HG02885 (cell line): ENCODE measurements at regions not wholly inside any gene's neighbourhood (a gene's known extent, or its start where the extent isn't known, plus 50 kb on each side); places are given as distances from the start of the nearest gene placed in this dataset.

ENCODE experiments used
- ATAC-seq: cut with Tn5 transposase; IDR thresholded peaks from one replicate; pipeline ENCODE4 v1.9.1; 2021; ENCODE audit warnings: mild to moderate bottlenecking; ENCODE audit not compliant: unreplicated experiment, poor library complexity

DNA sequence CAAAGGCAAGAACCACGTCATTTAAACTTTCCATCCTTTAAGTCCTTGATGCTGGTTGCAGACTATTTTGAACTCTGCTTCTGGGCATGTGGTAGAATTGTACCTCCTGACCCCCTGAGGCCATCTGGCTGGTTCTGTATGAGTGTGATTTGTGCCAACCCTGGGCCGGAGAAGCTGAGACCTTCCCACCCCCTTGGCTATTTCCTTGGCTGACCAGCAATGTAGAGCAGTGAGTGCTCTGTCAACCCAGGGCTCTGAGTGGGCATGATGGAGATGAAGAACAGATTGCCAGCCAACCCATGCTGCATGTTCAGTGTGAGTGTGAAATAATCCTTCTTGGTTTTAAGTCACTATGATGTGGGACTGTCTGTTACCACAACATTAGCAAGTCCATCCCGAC lies 82.1 kb upstream of the RASGRP1 start:
- ATAC-seq = no peak

DNA sequence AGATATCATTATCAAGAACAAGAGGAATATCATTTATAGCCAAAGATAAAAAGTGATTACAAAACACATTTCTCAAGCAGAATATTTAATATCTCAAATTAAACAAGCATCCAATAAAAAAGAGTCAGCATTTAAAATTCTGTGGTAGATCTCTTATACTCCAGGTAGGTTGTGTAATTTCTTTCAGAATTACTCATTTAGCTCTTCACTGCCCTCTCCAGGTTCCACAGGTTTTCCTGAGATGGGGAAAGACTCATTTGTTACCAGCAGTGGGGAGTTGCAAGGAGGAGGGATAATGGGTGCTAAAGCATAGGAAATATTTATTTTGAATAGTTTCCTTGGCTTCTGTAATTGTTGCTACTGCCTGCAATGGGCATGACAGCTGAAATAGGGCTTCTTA lies 83.1 kb upstream of the RASGRP1 start:
- ATAC-seq = no peak

DNA sequence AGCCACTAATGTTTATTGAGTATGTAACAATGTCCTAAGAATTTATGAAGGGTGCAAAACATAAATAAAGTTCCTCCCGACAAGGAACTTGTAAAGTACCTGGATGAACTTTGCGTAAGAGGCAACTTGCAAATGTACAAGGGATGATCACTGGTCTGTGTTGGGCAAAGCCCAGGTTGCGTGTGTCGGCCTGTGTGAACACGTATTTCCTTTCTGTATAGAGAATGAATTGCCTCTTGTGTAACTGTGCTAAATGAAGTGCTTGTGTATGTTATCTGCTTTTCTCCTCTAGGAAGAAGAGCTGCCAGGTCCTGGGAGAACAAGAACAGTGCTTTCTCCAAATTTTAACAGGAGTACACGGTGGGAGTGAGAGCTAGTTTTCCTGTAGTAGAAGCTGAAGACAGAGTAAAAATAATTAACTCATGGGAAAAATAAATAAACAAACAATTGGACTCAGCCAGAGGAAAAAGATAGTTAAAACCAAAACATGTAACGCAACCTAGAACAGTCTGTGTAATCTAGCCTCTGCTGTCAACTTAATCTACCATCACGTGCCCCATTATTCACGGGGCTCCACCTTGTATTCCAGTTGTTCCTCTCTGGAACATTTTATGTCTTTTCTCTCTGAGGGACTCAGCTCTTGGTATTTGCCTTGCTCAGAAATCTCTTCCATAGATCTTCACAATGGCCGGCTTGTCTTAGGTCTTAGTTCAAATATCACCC lies 83.7 kb upstream of the RASGRP1 start:
- no peak for ATAC-seq

DNA sequence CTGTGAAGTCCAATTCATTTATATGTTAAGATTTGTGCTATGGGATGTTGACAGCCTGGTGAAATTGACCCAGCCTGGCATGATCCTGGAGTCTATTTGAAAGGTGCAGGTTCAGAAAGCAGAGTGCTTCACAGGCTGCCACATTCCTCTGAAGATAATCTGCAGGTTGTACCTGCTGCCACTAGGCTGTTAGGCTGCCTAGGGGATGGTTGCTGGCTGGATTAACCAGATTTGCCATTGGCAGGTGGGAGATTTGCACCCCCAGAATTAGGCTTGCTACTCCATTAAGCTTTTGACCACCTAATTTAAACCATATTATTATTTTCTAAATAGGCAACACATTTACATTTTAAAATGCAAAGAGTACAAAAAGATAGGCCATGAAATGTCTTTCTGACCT lies 85.8 kb upstream of the RASGRP1 start:
- ATAC-seq = no peak

DNA sequence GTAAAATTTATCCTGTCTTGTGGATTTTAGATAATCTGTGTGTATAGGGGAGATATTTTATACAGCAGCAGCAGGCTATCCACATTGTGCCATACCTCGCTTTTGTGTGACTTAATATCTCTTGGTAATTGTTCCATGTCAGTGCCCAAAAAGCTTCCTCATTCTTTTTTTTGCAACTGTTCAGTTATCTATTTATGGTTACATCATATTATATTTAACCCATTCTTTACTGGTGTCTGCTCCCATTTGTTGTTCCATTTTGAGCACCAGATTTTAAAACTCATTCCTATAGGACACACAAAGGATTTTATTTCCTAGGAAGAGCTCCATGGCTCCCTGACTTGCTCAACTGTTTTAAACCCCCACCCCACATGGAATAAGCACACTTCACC lies 86.3 kb upstream of the RASGRP1 start:
- ATAC-seq = no peak

DNA sequence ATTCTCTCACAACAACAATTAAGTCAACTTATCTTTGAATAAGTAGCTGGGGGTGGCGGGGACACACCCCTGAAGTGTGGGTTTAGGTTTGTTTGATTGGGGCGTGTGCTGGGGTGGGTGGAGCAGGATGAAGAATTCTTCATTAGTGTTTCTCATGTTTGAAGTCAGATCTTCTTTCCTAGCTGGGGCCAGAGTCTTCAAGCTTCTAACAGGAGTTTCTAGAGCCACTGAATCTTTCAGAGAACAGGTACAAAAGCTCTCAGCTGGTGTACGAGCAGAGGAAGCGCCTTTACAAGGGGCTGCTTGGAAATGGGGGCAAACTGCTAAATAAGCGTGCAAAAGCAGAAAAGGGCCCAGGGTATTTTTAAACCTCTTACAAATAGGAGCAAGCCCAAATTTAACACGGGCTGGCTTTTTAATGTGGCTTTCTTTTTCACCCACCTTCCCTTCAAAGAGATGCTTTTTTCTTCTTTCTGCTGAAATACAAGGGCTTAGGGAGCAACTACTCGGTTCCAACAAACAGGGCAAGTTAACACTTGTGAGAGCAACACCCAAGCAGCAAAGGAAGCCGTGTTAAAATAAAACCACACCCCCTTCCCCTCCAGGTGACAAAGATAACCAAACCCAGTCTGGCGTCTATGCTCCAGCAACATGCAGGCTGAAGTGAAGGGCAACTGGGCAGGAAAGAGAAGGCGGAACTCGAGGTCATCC lies 86.9 kb upstream of the RASGRP1 start:
- ATAC-seq = peak; percentile 40

DNA sequence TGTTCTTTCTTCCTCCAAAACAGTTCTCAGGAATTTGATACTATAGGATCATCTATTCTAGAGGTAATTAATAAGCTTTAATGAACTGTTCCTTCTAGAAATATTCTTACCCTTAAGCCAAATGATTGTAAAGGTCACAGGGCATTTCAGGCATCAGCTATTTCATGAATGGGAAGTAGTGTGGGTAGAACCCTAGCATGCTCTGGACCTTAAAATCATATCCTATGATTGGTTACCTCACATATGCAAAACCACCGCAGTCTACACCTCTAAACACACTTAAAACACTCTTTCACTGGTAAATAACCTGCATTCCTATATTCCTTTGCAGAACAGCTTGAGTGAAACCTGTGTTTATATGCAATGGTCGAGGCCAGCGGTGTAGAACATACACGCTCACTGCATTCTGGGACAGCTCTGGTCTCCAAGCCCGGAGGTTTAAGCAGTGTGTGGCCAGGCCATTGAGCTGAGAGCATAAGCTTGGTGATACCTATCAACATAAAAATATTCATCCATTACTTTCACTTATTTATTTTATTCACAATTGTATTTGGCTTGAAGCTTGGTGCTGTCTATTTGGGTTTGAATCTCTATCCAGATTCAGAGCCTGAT lies 87.7 kb upstream of the RASGRP1 start:
- ATAC-seq = no peak

DNA sequence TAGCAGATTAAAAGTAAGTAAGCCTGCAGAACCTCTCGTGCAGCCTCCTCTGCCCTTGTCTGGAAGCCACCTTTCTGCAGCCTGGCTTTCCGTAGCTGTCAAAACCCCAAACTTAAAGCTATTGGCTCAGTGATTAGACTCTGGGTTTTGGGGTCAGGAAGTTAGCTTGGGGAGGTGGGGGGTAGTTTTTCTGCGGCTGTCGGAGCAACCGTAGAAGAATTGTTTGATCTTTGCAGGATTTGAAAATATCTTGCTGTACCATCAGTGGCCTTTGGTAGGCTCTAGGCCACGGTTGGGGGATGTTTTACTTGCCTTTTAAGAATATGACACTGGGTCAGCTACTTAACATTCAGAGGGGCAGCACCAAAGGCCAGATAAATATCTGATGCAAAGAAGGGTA lies 88.4 kb upstream of the RASGRP1 start:
- no peak for ATAC-seq

DNA sequence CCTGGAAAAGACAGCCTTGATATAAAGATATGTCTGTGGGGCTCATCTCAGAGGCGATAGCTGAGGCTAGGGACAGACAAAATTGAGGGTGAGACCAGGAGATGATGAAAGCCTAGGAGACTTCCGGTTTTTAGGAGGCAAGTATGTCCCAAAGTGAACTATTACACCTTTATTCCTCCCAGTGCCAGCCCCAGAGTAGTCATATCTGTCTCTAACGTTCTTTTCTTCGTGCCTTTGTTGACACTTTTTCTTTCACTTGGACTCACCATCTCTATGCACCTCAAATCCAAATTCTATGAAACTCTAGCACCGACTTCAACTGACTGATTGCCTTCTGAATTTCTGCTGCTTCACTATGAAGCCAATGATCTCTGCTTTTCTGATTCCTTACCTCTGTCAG lies 93.8 kb upstream of the RASGRP1 start:
- no peak for ATAC-seq

DNA sequence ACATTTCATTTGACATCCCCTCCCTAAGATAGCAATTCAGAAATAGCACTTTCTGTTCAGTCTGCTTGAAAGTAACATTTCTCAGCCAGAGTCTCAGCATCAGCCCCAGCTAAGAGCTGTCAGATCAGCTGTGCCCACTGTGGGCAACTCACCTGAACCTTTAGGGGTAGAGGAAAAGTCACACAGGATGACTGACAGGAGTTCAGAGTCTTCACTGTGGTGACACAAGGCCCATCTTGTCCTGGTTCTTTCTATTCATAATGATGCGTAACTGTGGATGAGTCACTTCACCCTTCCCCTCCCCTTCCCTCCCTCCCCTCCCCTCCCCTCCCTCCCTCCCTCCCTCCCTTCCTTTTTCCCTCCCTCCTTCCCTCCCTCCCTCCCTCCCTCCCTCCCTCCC lies 96.1 kb upstream of the RASGRP1 start:
- ATAC-seq = no peak

DNA sequence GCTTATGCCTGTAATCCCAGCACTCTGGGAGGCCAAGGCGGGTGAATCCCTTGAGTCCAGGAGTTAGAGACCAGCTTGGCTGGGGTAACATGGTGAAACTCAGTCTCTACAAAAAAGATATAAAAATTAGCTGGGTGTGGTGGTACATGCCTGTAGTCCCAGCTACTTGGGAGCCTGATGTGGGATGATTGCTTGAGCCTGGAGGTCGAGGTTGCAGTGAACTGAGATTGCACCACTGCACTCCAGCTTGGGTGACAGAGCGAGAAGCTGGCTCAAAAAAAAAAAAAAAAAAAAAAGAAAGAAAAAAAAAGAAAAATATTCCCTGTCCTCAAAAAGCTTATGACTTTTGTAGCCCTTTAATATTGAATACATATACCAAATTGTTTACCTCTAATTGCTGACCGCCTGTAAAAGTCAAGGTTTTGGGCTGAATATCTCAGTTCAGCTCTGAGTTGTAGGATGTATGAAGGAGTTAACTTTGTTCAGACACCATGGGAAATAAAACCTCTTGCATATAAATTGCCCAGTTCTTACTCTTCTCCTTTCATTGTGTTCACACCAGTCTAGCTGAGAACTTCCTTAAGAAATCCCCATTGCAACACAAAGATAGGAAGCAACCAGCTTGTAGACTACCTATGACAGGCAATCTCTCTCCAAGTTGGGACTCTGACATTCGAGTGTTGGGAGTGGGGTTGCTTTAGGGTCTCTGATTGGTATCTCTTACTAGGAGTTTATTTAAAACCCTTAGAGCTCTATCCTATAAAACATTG lies 97.6 kb upstream of the RASGRP1 start:
- ATAC-seq = no peak

DNA sequence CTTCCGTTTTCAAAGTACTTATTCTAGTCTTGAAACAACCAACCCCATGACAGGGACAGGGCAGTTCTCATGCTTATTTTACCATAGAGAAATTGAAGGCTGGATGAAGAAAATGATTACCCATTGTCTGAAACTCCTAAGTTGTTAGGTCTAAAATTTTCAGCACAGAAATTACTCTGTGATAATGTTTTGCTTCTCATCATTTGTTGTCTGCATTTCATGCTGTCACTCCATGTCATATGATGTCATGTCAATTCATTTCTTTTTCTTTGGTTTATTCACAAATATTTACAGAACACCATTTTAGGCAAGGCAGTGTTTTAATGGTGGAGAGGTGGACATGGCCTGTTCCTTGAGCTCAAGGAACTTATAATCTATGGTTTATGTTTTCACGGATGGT lies 98.2 kb upstream of the RASGRP1 start:
- no peak for ATAC-seq

DNA sequence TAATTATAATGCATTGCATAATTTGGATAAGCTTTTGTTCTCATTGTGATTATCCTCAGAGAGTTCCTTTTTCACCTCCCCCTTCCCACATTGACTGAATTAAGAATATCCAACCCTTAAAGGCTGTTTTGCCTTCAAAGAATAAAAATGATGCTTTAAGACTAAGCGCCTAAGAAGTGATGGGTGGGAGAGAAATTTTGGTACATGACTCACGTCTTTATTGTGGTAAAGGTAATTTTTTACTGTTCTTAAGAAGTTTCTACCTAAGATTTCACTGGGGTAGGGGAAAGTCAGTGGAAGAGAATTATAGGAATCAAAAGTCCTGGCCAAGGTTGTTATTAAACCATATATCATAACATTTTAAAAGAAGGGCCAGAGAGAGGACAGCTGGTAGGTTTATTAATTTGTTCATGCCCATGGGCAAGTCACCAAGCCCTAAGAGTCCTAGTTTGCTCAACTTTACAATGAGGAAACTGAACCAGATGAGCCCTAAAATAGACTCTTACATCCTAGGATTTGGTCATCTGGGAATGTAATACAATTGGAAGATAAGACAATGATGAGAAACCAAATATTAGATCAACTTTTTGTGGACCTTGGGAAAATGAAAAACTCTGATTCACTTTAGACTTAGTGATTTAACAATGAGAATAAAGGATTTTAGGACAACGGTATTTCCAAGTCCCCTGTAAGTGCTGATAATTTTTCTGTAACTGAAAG lies 101.1 kb upstream of the RASGRP1 start:
- no peak for ATAC-seq

DNA sequence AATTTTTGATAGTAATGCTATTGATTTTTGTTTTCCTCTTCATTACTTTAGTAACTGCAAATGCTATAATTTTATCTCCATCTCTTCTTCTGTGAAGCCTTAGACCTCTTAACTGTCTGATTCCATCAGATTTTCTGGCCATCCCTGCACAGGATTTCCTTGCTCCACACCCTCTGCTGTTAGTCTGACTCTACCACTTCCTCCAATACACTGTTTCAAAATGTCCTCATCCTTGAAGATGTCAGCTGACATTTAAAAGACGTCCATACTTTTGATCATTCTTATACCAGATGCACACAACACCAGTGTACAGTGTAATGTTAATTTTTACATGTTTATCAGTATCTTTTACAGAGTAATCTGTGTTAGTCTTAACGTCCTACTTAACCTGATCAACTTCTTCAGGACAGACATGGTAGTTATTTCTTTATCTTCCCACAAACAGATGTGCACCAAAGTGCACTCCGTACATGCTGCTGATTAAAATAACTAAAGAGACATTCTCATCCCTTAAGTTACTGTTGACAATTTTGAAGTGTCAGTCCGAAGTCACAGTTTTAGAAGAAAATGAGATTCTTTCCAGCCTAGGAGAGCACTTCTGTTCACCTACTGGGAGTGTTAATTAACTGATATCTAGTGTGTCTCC lies 102.4 kb upstream of the RASGRP1 start:
- ATAC-seq = no peak

DNA sequence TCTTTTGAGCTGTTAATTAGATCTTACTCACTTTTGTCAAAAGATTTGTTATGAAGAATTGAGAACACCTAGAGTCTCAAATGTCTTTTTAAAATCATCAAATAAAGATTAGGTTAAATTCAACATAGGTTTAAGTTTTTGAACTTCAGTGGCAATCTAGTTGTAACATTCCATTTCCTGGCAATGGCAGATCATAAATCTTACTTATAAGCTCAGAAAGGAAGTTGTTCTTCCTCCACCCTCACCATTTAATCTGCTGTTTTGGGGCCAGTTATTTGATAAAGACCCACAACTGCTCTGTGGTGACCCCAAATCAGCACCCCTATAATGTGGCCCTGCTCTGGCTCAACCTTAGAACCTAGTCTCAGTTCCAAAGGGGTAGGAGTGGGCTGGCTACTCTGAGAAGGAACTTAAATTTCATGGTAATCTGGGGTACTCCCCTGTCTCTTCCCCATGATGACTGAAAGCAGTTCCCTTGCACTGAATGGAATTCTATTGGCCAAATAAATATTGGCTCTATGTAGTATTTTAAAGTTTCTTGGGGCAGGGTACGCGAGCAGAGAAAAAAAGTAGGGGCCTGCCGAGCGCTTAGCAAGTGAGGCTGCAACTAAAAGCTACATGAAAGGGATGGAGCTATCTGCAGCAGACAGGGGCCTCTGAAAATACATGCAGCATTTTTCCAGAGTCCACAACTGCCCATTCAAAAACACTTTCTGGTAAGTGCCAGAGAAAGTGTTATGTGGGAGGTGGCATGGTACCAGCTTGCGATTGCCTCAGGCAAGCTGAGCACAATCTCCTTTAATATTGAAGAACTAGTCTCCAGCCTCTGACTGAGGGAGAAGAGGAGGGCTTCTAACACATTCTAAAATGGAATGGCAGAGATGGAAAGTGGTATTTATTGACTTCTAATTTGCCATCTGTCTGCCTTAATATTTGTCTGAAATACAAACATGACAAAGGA lies 103.6 kb upstream of the RASGRP1 start:
- ATAC-seq = no peak

DNA sequence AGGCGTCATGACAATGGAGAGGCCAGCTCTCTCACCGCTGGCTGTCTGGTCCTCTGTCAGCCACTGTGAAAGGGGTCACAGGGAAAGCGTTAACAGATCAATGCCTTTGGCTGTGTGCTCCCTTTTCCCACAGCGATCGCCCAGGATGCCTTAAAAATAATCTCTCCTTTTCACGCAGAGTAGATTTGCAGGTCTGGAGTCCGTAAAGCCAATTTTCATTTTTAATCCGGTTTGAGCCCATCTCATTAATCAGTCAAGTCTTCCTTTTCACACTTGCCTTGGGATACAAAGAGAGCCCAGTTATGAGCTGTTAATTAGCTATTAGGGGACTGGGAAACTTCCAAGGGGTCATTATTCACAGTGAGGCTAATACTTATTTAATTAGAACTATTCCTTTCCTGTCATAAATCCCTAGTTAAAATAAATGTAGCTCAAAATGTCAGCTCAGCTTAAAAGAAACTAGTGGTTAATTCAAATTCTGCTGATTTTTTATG lies 104.3 kb upstream of the RASGRP1 start:
- ATAC-seq = no peak

DNA sequence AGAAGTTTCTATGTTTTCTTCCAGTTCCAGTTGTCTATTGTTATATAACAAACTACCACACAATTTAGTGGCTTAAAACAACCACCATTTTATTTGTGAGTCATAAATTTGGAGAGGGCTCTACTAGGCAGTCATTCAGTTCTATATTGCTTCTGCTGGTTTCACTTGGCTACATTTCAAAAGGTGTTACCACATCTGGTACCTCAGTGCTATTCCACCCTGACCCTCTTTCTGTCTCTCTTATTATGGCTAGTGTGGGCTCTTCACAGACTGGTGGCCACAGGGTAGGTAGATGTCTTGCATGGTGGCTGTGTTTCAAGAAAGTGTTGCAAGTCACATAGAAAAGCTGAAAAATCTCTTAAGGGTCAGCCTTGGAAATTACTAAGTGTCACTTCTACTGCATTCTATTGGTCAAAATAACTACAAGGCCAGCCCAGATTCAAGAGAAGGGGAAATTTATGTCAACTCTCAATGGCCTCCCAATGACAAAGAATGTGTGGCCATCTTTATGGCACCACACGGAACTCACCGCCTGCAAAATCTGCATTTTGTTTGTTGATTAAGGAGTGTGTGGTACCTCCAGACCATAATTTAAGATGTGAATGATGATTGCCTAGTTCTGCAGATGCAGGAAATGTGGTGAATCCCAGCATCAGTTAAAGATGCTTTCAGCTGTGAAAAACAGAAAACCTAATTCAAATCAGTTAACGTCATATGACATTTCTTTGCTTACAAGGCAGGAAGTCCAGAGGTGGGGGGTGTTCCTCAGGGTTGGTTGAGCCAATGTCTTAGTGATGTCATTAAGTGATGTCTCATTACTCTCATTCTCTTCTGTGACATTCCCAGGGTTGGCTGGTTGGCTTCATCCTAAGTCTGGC lies 105.8 kb upstream of the RASGRP1 start:
- ATAC-seq = peak; percentile 44

DNA sequence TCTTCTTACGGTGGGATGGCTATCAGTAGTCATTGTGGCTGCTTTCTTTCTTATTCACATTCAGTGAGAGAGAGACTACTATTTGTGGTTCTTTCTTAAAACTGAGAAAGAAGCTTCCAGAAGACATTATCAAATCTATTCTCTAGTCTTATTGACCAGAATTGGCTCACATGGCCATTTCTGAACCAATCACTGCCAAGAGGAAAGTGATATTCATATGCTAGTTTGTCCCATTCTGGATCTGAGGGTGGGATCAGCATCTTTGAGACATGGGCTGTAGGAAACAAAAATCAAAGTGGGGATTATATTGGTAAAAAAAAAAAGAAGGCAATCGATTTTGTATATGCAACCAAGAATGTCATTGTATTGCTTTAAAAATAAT lies 106.4 kb upstream of the RASGRP1 start:
- ATAC-seq = no peak
